ENCODE measurements at regions not wholly inside any gene's neighbourhood (a gene's known extent, or its start where the extent isn't known, plus 50 kb on each side); places are given as distances from the start of the nearest gene placed in this dataset.

- Histone ChIP-seq H3K4me2 (ENCODE audit: low read length) (peak overlapping the region; percentile 51), H3K4me1 (ENCODE audit: control insufficient read depth in 1 of 2, insufficient read depth in 2 of 2, low read length in 2 of 2) (peaks cover 0 to 30% of the 10 kb centered on the region in 2 experiments; a peak in 3 of 4 replicates), H3K9me3 (ENCODE audit: control insufficient read depth in 1 of 2, insufficient read depth in 1 of 2, low read depth in 1 of 2, low read length in 2 of 2) (no peaks in the 10 kb centered on the region), H3K79me2 (ENCODE audit: insufficient read depth, low read length) (no peaks in the 10 kb centered on the region), H3K36me3 (ENCODE audit: control insufficient read depth in 1 of 2, insufficient read depth in 2 of 2, low read length in 2 of 2) (no peaks in the 10 kb centered on the region), H3K27me3 (ENCODE audit: insufficient read depth, low read length) (no peaks in the 10 kb centered on the region), H3K9ac (ENCODE audit: low read length) (no peak overlapping the region), H3K4me3 (replicated peaks in 1 of 2; ENCODE audit: low read depth in 1 of 2, low read length in 2 of 2) (no peak overlapping the region), H3K27ac (ENCODE audit: low read depth, low read length) (no peak overlapping the region), H3K9me2 (ENCODE audit: insufficient read depth) (no peaks in the 10 kb centered on the region), H4K20me1 (ENCODE audit: insufficient read depth) (no peaks in the 10 kb centered on the region), H2AFZ (ENCODE audit: low read depth, low read length, poor library complexity, severe bottlenecking) (no peak overlapping the region)
- DNase-seq (ENCODE audit: low read depth, low spot score) (no peak), ATAC-seq (peak; percentile 23; the same call in 1 of the 2 replicates)
- ChIA-PET POLR2A (no interaction called here), CTCF (no interaction called here), RAD21 (ENCODE audit: low non-redundant PET in 1 of 2, low total read pairs in 2 of 2, uncharacterized antibody in 2 of 2, unreplicated experiment in 2 of 2) (no interaction called here)
- TF ChIP-seq RAD21 (IDR thresholded peaks at IDR 0.05; ENCODE audit: low read depth): no peak
- TF ChIP-seq FOSL1 (IDR thresholded peaks at IDR 0.05; ENCODE audit: low read depth): peak; percentile 35; the same call in 1 of the 2 replicates
- peak; percentile 74 for TF ChIP-seq EGR1 (IDR thresholded peaks at IDR 0.05; ENCODE audit: low read depth)
- no TSS peak for BruUV-seq (replicated peaks)
- intact Hi-C loops (cut with micrococcal nuclease): loop anchor here (10.0 kb wide), 3 partner anchors 155 to 525 kb away; no protein-coding TSS in a partner anchor
Observed at GRCh38 chr18:8989855-8990254, 112.6 kb upstream of the NDUFV2 start.

GRCh38 chr18:8990276-8991031, 112.0 kb upstream of the NDUFV2 start:
- Histone ChIP-seq H2AFZ (ENCODE audit: low read depth, low read length, poor library complexity, severe bottlenecking) (no peak overlapping the region), H3K4me3 (replicated peaks in 1 of 2; ENCODE audit: low read depth in 1 of 2, low read length in 2 of 2) (no peak overlapping the region), H3K27me3 (ENCODE audit: insufficient read depth, low read length) (no peaks in the 10 kb centered on the region), H3K9me3 (ENCODE audit: control insufficient read depth in 1 of 2, insufficient read depth in 1 of 2, low read depth in 1 of 2, low read length in 2 of 2) (no peaks in the 10 kb centered on the region), H3K4me2 (ENCODE audit: low read length) (no peak overlapping the region), H3K36me3 (ENCODE audit: control insufficient read depth in 1 of 2, insufficient read depth in 2 of 2, low read length in 2 of 2) (no peaks in the 10 kb centered on the region), H3K9ac (ENCODE audit: low read length) (no peak overlapping the region), H4K20me1 (ENCODE audit: insufficient read depth) (no peaks in the 10 kb centered on the region), H3K79me2 (ENCODE audit: insufficient read depth, low read length) (no peaks in the 10 kb centered on the region), H3K9me2 (ENCODE audit: insufficient read depth) (no peaks in the 10 kb centered on the region), H3K27ac (ENCODE audit: low read depth, low read length) (no peak overlapping the region), H3K4me1 (ENCODE audit: control insufficient read depth in 1 of 2, insufficient read depth in 2 of 2, low read length in 2 of 2) (peaks cover 0 to 33% of the 10 kb centered on the region in 2 experiments; a peak in 3 of 4 replicates)
- intact Hi-C loops (cut with micrococcal nuclease): loop anchor here (10.0 kb wide), 1 partner anchor 524 kb away; no protein-coding TSS in a partner anchor
- POLR2A ChIA-PET: no interaction called here
- RAD21 ChIA-PET (ENCODE audit: low non-redundant PET in 1 of 2, low total read pairs in 2 of 2, uncharacterized antibody in 2 of 2, unreplicated experiment in 2 of 2): no interaction called here
- ATAC-seq: no peak
- CTCF ChIA-PET: no interaction called here
- no TSS peak for BruUV-seq (replicated peaks)
- TF ChIP-seq YY1 (IDR thresholded peaks at IDR 0.05; ENCODE audit: extremely low read depth, insufficient replicate concordance, low read depth, low read length) (no peak), SIN3A (IDR thresholded peaks at IDR 0.05; ENCODE audit: low read depth) (no peak), SP1 (IDR thresholded peaks at IDR 0.05; ENCODE audit: low read depth) (no peak), RAD21 (IDR thresholded peaks at IDR 0.05; ENCODE audit: low read depth) (no peak), ZNF274 (IDR thresholded peaks at IDR 0.05; ENCODE audit: low read depth, low read length) (no peak)
- TF ChIP-seq, protein P1, sequence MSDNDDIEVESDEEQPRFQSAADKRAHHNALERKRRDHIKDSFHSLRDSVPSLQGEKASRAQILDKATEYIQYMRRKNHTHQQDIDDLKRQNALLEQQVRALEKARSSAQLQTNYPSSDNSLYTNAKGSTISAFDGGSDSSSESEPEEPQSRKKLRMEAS (IDR thresholded peaks at IDR 0.05): no peak
- TF ChIP-seq, protein P2, sequence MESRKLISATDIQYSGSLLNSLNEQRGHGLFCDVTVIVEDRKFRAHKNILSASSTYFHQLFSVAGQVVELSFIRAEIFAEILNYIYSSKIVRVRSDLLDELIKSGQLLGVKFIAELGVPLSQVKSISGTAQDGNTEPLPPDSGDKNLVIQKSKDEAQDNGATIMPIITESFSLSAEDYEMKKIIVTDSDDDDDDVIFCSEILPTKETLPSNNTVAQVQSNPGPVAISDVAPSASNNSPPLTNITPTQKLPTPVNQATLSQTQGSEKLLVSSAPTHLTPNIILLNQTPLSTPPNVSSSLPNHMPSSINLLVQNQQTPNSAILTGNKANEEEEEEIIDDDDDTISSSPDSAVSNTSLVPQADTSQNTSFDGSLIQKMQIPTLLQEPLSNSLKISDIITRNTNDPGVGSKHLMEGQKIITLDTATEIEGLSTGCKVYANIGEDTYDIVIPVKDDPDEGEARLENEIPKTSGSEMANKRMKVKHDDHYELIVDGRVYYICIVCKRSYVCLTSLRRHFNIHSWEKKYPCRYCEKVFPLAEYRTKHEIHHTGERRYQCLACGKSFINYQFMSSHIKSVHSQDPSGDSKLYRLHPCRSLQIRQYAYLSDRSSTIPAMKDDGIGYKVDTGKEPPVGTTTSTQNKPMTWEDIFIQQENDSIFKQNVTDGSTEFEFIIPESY (IDR thresholded peaks at IDR 0.05; ENCODE audit: extremely low read depth, insufficient replicate concordance, low read length): no peak
- TF ChIP-seq, protein P3, sequence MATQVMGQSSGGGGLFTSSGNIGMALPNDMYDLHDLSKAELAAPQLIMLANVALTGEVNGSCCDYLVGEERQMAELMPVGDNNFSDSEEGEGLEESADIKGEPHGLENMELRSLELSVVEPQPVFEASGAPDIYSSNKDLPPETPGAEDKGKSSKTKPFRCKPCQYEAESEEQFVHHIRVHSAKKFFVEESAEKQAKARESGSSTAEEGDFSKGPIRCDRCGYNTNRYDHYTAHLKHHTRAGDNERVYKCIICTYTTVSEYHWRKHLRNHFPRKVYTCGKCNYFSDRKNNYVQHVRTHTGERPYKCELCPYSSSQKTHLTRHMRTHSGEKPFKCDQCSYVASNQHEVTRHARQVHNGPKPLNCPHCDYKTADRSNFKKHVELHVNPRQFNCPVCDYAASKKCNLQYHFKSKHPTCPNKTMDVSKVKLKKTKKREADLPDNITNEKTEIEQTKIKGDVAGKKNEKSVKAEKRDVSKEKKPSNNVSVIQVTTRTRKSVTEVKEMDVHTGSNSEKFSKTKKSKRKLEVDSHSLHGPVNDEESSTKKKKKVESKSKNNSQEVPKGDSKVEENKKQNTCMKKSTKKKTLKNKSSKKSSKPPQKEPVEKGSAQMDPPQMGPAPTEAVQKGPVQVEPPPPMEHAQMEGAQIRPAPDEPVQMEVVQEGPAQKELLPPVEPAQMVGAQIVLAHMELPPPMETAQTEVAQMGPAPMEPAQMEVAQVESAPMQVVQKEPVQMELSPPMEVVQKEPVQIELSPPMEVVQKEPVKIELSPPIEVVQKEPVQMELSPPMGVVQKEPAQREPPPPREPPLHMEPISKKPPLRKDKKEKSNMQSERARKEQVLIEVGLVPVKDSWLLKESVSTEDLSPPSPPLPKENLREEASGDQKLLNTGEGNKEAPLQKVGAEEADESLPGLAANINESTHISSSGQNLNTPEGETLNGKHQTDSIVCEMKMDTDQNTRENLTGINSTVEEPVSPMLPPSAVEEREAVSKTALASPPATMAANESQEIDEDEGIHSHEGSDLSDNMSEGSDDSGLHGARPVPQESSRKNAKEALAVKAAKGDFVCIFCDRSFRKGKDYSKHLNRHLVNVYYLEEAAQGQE (IDR thresholded peaks at IDR 0.05; ENCODE audit: low read depth): no peak
- DNase-seq (ENCODE audit: low read depth, low spot score): no peak

Measured in HCT116 (cell line).